GM21825 (cell line): ENCODE measurements at regions not wholly inside any gene's neighbourhood (a gene's known extent, or its start where the extent isn't known, plus 50 kb on each side); places are given as distances from the start of the nearest gene placed in this dataset.
A peak's percentile ranks its signal among the peaks of the same experiment; 100 is the strongest.

Experiments used
- ATAC-seq: cut with Tn5 transposase; IDR thresholded peaks from one replicate; pipeline ENCODE4 v1.9.1; 2021; ENCODE audit warnings: mild to moderate bottlenecking, moderate library complexity; ENCODE audit not compliant: unreplicated experiment

DNA sequence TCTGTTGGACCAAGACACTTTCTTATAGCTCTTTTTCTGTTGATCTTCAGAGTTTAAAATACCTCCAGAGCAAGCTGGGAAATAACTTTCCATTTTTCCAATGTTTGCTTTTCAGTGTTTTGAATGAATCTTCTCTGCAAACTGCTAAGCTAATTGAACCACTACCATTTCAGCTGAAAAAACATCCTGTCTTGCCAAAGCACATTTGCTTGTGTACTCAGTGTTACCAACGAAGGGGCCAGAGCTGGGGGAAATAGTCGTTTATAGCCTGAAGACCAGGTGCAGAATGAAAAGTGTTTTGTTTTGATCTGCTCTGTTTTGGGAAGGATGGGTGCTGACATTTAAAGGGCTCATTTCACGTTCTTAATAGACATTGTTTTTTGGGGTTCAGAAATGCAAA, 88.4 kb upstream of the CLNK start:
- ATAC-seq, result no peak

DNA sequence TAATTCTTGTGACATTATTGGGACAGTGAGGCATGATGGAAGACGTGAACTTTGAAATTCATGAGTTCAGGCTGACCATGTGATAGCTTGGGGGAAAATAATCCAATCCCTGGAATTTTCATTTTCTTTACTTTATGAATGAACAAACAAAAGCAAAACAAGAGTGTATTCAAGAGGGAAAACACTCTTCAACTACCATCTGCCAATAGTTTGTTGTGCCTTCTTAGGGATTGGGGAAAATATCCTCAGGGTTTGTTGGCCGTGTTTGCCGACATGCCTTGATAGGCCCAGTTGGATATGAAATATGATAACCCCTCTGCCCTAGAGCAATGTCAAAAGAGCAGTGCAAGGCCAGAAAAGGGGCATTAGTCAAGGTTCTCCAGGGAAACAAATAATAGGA, 80.8 kb upstream of the CLNK start:
- no peak for ATAC-seq

DNA sequence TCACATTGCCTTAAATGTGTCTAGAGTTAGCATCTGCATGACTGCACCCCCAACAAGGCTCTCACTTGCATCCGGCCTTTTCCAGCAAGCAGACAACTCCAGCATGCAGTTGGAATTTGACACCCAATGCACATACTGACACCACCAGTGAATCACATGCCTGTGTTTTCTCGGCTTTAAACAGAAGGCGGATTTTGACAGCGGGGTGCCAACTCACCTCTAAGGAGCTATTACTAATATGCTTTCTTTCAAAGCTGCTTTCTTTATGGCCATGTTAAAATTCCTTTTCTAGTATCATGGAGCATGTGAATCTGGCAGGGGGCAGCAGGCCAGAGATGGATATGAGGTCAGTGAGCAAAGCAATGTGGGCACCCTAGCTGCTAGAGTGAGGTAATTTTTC, 78.0 kb upstream of the CLNK start:
- ATAC-seq, result no peak

DNA sequence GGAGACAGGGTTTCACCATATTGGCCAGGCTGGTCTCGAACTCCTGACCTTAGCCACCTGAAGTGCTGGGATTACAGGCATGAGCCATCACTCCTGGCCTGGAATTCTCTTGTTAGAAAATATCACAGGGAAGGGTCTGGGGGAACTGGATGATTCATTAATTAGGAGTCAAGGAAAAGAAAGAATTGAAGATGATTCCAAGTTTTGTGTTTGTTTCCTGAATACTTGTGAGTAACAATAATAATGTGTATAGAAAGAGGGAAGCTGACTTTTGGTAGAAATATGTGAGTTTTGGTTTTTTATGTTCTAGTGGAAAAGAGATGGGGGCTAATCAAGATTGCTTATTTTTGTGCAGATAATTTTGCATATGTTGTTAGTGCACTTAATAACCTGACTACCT, 77.3 kb upstream of the CLNK start:
- no peak for ATAC-seq

DNA sequence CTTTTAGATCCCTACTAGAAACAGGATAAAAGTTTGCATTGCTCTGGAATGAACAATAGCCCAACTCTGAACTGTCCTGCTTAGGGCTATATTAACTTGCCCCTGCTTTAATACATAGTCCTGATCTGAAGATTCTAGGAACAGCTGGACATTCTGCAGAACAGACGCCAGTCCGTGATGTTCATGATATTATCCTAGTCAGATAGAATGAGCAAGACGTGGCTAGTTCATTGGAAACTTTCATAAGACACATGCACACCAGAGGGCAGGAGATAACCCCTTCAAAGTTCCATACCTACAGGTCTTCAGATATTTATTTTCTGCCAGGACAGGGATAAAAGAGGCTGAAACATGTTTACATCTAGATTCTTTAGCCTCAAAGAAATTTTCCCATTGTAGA, 75.5 kb upstream of the CLNK start:
- no peak for ATAC-seq

DNA sequence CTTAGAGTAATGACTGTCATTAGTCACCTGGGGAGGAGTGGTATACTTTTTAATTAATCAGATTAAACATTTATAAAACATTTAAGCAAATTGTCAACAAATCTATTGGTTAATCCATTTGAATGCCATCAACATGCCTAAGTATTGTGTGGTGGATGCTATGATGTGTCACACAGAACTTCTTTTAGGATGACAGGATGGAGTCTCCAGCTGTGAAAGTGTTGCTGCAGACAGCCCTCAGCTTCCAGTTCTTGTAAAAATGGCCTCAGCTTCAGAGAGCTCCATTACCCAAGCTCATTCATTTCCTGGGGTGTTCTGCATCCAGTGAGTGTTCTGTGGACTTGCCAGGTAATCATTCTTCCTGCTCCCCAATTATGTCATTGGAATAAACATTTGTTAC, 74.3 kb upstream of the CLNK start:
- ATAC-seq, result no peak

DNA sequence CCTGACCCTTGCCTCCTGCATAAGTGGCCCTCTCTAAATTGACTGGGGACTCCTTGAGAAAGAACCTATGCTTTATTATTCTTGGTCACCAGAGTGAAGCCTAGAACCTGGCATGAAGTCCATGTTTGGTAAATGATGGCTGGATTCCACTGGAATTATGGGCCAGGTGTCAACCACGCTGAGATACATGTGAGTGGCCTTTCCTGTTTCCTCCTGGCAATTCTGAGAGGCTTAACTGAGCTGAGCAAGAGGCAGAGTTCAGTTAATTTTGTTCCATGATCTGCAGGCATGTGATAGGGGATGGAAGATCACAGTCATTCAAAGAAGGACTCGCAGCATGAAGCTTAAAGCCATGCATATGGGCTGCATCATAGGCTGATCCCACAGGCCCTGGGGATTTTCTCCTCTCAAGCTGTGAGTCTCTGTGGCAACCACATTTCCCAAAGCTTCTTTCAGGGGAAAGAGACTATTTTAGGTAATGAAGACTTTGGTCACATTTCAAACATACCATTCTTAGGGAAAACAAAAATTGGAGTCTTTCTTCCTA, 69.4 kb upstream of the CLNK start:
- no peak for ATAC-seq

DNA sequence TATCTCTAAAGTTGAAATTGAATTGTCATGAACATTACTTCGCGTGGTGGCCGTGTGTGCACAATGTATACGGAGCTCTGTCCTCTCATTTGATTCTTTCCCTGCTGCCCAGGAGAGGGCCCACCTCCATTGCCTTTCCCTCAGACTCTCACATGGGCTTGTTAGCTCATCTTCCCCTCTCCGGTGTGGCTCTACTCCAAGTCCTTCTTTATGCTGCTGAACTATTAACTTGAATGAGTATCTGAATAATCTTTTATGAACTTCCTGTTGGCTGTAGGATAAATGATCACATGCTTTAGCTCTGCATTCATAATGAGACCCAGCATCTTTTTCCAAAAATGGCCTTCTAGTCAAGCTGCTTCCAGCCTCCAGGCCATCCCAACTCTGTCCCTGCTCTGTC, 68.8 kb upstream of the CLNK start:
- no peak for ATAC-seq

DNA sequence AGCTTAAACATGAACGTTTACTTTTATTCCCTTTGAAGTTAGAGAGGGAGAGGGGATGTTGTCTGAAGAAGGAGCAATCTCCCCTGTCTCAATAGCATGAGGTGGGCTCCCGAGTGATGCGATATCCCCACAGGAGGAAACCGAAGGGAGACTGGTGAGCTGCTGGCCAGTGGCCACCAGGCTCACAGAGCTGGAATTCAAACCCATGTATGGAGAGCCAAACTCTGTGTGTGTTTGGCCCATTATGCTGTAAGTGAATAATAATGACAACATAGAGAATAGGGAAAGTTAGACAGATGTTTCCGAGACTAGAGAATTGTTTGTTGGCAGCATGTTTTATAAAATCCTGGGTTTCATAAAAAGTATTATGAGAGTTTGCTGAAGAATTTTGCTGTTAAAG, 66.1 kb upstream of the CLNK start:
- ATAC-seq, result no peak

DNA sequence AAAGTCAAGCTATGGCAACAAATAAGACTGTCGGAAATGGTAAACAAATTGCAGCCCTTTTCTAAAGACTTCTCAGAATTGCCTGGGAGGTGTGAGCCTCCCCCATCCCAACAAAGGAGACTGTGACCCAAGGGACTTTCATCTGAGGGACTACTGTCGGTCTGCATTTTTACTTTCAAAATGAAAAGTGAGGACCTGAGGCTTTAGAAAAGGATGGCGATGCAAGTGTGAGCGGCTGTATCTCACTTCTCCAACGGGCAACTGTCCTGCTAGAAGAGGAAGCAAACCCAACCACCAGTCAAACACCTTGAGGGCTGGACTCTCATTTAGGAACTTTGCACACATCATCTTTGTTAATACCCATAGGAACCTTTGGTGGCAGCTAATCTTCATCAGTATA, 62.6 kb upstream of the CLNK start:
- peak; percentile 47 for ATAC-seq

DNA sequence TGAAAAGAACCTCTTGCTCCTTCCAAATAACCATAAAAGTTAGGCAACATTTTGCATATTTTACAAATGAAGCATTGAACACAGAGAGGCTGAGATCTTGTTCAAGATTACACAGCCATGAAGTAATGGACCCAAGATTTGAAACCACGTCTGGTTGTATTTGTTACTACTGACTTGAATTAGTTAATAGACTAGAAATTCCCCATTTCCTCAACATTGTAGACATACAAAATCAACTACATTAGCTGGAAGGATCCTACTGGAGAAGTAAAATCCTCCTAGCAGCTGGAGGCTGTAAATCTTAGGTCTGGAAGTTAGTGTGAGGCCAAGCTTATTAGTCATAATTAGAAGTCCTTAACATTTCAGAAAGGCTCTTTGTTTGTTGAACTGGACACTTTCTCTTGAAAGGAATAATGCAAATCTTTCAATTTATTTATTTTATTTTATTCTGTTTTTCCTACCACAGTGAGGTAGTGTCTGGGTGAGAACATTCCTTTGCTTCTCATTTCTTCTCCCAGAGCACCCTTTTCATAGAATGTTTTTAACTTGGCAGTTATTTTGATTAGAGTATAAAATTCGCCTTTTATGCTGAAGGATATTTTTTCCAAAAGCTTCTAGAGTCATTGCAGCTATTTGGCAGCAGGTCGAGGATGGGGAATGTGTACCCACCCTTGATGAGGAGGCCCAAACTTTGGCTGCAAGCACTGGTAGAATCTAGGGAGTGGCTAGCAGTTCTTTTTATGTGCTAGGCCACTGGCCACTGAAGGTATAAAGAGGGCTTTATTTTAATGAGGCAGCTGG, 62.0 kb upstream of the CLNK start:
- ATAC-seq, result no peak

DNA sequence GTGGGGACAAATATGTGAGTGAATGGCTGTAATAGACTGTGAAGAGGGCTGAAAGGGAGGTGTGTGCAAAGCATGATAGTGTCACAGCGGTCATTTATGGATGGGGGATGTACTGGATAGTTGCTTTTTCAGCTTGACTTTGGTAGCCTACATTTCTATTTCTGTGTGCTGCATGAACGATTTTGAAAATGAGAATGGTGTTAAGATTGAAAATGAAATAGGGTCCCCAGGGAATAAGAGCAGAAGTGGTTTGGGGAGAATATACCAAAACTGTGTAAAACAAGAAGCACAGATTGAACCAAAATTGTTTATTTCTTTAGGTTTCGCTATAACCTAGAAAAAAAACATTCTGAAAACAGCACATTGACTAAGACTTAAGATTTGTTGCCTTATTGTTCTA, 58.8 kb upstream of the CLNK start:
- peak; percentile 76 for ATAC-seq

DNA sequence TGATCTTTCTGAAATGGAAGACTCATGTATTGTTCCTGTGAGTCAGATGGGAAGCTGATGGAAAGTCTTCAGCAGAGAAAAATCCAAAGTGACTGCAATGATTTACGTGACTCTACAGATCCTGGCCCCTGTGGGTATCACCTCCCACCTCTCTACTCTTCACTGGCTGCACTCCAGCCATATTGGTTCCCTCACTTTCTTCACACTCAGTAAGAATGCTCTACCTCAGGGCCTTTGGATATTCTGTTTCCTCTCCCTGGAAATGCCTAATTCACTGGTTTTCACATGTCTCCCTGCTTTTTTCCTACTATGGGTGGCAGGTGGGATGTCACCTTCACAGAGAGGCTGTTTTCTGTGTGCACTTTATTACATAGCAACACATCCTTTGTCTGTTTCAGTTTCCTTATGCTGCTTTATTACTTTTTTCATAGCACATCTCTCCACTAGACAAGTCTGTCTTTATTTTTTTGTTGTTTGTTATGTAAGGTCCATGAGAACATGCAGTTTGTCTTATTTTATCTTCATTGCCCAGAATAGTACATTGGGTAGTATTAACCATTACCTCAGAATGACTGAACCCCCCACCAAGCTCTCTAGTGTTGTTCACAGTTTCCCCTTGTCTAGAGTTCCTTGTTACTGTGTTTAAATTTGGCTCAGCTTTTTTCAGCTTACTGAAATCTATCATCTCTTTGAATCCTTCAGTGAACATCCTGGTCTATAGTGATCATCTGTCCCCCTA, 57.6 kb upstream of the CLNK start:
- ATAC-seq, result peak; percentile 41

DNA sequence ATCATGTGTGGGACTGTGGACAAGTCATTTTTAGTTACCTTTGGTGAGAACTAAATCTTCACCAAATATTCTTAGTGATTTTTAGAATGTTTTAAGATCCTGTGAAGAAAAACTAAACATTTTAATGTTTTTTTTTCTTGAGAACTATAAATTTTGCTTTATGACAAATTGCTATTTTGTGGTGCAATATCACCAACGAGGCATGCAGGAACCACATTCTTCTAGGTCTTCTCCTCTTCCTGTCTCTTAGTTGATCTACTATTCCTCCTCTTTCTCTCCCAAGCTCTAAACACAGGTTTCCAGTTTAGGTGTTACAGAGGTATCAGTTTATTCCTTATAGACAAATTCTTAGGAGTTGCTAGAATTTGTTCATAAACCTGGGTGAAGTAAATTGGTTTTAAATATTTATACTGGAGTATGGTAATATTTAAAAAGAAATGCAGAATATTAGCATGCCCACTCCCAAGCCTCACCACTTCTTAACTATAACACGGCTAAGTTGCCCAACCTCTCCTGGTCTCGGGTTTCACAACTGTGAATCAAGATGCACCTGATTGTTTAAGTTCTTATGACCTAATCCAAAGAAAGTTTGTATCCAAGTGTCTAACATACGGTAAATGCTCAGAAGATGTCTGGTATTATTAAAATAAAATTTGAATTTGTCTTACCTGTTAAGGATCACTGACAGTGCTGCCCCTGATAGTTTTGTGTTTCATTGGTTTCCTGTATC, 56.5 kb upstream of the CLNK start:
- ATAC-seq, result no peak

DNA sequence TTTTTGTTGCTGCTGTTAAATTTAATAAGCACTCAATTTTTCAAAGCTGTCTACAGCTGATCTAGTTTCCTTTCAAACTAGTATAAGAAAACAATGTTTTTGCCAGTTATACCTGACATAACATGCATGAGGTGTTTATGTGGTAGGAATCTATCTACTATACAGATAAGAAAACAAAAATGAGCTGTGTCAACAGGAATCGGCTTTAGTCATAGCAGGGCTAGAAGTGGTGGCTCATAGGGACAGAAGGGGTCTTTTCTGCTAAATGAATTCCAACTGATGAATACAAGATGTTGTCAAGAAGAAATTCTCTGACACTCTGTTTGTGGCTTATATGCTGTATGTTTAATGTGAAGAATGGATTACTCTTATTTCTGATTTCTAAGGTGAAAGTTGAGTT, 55.7 kb upstream of the CLNK start:
- ATAC-seq, result no peak

DNA sequence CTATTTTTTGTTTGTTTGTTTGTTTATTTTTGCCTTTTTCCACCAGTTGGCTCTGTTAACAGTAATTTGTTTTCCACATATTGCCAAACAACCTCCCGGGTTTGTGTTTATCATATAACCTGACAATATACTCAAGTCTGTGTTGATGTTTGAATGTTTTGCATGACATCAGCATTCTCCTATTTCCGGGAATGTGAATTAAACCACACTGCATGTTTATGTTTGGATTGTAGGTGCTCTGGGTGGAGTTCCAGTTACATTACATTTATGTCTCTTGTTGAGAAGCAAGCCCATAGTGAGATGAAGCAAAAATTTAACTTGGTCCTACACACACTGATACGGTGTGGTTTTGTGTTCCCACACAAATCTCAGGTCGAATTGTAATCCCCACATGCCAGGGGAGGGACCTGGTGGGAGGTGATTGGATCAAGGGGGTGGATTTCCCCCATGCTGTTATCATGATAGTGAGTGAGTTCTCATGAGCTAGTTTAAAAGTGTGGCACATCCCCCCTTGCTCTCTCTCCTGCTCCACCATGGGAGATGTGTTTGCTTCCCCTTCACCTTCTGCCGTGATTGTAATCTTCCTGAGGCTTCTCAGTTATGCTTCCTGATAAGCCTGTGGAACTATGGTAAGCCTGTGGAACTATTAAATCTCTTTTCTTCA, 54.4 kb upstream of the CLNK start:
- ATAC-seq, result no peak

DNA sequence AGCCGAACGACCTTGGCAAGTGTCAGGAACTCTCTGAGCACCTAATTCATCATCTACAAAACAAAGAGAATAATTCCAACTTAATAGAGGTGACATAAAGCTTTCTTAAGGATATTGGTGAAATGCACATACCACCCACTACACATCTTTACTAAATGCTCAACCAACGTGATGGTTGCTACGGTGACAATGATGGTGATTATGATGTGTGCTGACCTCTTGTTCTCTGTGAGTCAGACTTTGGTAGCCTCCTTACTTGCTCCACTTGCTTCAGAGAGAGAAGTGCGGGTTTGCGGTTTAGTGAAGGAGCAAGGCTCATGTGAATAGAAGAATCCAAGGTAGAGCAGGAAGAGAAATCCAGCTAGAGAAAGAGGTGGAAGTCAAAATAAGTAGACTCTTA, 52.8 kb upstream of the CLNK start:
- no peak for ATAC-seq

DNA sequence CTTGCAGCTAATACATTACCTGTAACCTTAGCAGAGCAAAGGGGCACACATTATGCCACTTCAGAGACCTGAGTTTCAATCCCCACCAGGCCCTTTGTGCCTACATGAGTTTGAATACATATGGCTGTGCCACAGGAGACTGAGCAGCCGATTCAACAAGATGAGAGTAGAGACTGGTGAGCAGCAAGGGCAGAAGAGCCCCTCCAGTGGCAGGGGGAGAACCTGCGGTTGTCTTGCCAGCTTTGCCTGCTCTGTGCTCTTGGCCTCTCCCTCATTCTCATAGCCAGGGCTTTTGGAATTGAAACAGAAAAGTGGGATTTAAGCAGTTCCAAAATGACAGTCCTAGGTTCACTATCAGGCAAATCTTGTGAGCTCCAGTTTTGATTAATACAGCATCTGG, 52.3 kb upstream of the CLNK start:
- ATAC-seq, result no peak

DNA sequence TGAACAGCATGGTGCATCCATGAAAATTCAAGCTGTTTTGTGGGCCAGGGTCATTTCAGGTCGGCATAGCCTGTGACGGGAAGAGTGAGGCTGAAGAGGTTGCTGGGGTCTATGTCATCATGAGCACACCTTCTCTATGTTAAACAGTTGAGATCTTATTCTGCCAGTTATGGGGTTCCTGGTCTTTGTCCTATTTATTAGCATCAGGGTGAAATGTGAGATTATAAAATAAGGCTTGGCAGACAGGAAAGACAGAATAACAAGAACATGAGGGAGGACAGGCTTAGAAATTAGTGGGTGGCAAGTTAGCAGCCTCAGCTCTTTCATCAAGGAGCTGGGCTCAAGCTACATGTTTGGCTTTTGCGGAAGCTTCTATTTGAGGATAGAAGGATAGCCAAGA, 51.7 kb upstream of the CLNK start:
- ATAC-seq, result no peak

DNA sequence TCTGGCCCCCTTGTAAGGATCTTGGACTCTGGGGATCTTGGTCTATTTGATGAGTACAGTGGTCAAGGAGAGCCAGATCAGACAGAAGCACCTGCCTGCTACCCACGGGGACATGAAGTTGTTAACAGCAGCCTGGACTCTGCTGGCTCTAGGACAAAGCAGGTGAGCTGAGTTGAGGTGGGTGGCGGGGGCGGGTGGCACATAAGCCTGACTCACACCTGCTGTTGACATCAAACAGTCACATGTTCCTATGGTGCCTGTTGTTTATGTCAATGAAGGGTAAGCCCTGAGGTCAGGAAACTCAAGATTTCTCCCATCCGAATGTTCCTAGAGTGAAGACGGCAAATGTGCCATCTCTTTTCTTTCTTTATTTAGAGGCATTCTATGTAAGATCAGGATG, 50.1 kb upstream of the CLNK start:
- ATAC-seq, result no peak
